DOHH2 (cell line): ENCODE measurements at regions not wholly inside any gene's neighbourhood (a gene's known extent, or its start where the extent isn't known, plus 50 kb on each side); places are given as distances from the start of the nearest gene placed in this dataset.

Experiments
- EZH2phosphoT487 ChIP-seq: fragments of 200-600 bp; sonication (generic); IDR thresholded peaks from 2 replicates; pipeline ENCODE4 v1.6.1; 2017; ENCODE audit warnings: borderline replicate concordance, mild to moderate bottlenecking, antibody characterized with exemption, low read length, moderate library complexity, mixed read lengths
- TF ChIP-seq, protein P1 (sequence below): fragments of 200-600 bp; sonication (generic); IDR thresholded peaks from one replicate; pipeline ENCODE4 v1.5.1; 2014; ENCODE audit warnings: antibody characterized with exemption, mild to moderate bottlenecking, low read depth, low read length; ENCODE audit not compliant: poor library complexity, severe bottlenecking

DNA sequence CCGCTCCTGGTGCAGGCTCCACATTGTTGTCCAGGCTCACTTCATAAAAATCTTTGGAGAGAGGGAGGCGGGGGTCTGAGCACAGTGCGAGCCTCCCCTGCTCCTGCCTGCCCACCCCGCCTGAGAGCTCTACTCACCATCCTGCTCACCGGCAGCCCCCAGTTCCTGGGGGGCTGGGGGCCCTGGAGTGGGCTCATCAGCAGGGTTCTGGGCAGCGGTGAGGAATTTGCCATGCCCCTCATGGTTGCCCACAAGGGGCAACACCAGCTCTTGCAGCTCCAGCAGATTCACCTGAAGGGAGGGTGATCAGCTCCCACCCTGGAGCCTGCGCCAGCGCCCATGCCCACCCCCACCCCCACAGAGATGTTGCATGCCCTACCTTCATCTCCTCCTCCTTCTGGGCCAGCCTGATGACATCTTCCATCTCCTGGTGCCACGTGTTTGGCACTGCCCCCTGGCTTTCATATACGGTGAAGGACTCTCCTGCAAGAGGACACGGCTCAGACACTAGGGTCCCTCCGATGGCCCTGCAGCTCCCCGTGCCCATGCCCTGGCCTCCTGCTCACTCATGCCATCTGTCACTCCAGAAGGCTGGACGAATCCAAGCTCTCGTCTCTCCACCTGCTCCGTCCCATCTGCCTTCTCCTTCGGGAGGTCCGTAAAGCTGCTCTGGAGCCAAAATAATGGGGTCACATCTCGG is 162.1 kb downstream of the TBC1D2B start:
- TF ChIP-seq, protein P1, sequence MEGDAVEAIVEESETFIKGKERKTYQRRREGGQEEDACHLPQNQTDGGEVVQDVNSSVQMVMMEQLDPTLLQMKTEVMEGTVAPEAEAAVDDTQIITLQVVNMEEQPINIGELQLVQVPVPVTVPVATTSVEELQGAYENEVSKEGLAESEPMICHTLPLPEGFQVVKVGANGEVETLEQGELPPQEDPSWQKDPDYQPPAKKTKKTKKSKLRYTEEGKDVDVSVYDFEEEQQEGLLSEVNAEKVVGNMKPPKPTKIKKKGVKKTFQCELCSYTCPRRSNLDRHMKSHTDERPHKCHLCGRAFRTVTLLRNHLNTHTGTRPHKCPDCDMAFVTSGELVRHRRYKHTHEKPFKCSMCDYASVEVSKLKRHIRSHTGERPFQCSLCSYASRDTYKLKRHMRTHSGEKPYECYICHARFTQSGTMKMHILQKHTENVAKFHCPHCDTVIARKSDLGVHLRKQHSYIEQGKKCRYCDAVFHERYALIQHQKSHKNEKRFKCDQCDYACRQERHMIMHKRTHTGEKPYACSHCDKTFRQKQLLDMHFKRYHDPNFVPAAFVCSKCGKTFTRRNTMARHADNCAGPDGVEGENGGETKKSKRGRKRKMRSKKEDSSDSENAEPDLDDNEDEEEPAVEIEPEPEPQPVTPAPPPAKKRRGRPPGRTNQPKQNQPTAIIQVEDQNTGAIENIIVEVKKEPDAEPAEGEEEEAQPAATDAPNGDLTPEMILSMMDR, result no peak
- TF ChIP-seq EZH2phosphoT487, result no peak
